GM12873 (cell line): ENCODE measurements at regions not wholly inside any gene's neighbourhood (a gene's known extent, or its start where the extent isn't known, plus 50 kb on each side); places are given as distances from the start of the nearest gene placed in this dataset.

Experiments used
- CTCF ChIP-seq: IDR thresholded peaks from 2 replicates; pipeline ENCODE4 v1.5.1; 2012; ENCODE audit warnings: low read depth, mild to moderate bottlenecking, moderate library complexity, low read length, control low read depth; ENCODE audit not compliant: insufficient read depth; ENCODE audit errors: missing control alignments

DNA sequence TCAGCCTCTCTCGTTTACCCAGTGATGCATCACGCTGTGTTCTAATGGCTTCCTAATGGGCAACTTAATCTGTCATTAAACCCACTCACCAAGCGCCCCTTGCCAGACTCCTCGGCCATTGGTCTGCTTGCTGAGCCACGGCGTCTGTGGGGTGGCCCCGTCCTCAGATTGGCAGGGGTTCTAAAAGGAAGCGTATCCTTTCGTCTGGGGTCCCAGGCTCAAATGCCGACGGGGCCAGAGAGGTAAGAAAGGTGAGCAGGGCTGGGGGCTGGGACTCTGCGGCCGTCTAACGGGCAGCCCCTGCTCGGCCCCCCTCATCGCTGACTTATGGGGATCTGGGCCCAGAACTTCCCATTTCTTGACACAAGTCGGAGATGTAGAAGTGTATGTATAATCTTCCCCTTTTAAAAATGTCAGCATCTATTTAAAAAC, 315.1 kb upstream of the PROK2 start:
- no peak for TF ChIP-seq CTCF

- no peak for TF ChIP-seq CTCF
Observed at GRCh38 chr3:72099326-72100079, 314.6 kb upstream of the PROK2 start.

GRCh38 chr3:72097053-72097452, 312.1 kb upstream of the PROK2 start:
- TF ChIP-seq CTCF = no peak

- TF ChIP-seq CTCF = no peak
Observed at GRCh38 chr3:72095521-72095920, 310.6 kb upstream of the PROK2 start.

- no peak for TF ChIP-seq CTCF
Observed at GRCh38 chr3:72093992-72094334, 309.0 kb upstream of the PROK2 start.

DNA sequence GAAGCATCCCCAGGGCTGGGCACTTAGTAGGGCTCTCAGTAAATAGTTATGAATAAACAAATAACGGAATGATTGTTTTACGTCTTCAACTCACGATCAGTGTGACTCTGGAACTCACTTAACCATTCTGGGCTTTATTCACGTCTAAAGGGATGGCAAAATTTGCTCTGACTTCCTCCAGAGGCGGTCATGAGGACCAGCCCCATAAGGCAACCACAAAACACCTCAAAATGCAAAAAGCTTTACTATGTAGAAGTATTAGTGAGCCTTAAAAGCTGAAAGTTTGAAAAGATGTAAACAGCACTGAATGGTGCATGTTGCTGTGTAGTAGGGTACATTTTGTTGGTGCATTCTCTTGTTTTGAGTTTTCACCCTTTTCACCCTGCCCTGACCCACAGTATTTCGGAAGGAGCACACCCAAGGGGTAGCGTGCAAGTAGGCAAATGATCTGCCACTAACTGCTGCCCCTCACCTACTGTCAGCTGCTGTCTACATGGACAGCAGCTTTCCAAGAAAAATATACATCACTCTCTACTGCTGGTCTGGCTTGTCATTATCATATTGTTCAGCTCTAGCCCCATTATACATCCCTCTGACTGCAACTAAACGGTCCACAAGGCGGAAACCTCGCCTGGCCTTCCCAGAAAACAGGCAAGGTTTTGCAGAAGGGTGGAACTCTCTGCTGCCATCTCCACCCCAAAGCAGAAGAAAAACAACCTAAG, 308.5 kb upstream of the PROK2 start:
- no peak for TF ChIP-seq CTCF

- TF ChIP-seq CTCF = no peak
Observed at GRCh38 chr3:72092778-72093177, 307.8 kb upstream of the PROK2 start.
